GM12878 (cell line): ENCODE measurements at regions not wholly inside any gene's neighbourhood (a gene's known extent, or its start where the extent isn't known, plus 50 kb on each side); places are given as distances from the start of the nearest gene placed in this dataset.

Source experiments
- CTCF ChIP-seq, 3 experiments: IDR thresholded peaks in 2 of 3; conservative IDR thresholded peaks in 1 of 3; 2 replicates each; pipeline ENCODE4 v1.5.1; 2011; ENCODE audit warnings: low read depth in 3 of 3, low read length in 3 of 3, mild to moderate bottlenecking in 3 of 3, control low read depth in 2 of 3, moderate library complexity in 2 of 3, inconsistent platforms in 1 of 3, mixed read lengths in 1 of 3; ENCODE audit not compliant: control insufficient read depth in 2 of 3, insufficient read depth in 1 of 3; ENCODE audit errors: extremely low read depth in 1 of 3
- E2F8 ChIP-seq: fragments of 450-650 bp; IDR thresholded peaks from 2 replicates; pipeline ENCODE4 v1.6.1; 2018; ENCODE audit warnings: mild to moderate bottlenecking, low read depth, moderate library complexity; ENCODE audit not compliant: partially characterized antibody
- ETV6 ChIP-seq, 2 experiments: fragments of 450-650 bp in 1 of 2; IDR thresholded peaks in 1 of 2; conservative IDR thresholded peaks in 1 of 2; 2 replicates each; pipeline ENCODE4 v1.6.1; 2014; ENCODE audit warnings: antibody characterized with exemption in 1 of 2, borderline replicate concordance in 1 of 2, low read depth in 1 of 2, mild to moderate bottlenecking in 1 of 2, moderate library complexity in 1 of 2
- PAX5 ChIP-seq: IDR thresholded peaks from 2 replicates; pipeline ENCODE4 v1.6.1; 2011; ENCODE audit warnings: low read depth, low read length, borderline replicate concordance
- POLR2A ChIP-seq: IDR thresholded peaks from 2 replicates; pipeline ENCODE4 v1.6.1; 2011; ENCODE audit warnings: low read depth, mild to moderate bottlenecking, low read length
- SP1 ChIP-seq: IDR thresholded peaks from one replicate; pipeline ENCODE4 v1.6.1; 2011; ENCODE audit warnings: low read depth, low read length
- STAT3 ChIP-seq: IDR thresholded peaks from 2 replicates; pipeline ENCODE4 v1.6.1; 2011; ENCODE audit warnings: low read depth, low read length, improper control_type of control experiment
- ZBTB33 ChIP-seq: fragments of 450-650 bp; IDR thresholded peaks from 2 replicates; pipeline ENCODE4 v1.6.1; 2017; ENCODE audit warnings: mild to moderate bottlenecking
- TF ChIP-seq, protein P1 (sequence below): fragments of 450-650 bp; IDR thresholded peaks from 2 replicates; pipeline ENCODE4 v1.6.1; 2017; ENCODE audit warnings: antibody characterized with exemption, mild to moderate bottlenecking, moderate library complexity
- TF ChIP-seq, protein P2 (sequence below): IDR thresholded peaks from 2 replicates; pipeline ENCODE4 v1.6.1; 2012; ENCODE audit warnings: low read depth, low read length, improper control_type of control experiment

GRCh38 chr5:23385036-23385435 is 122.4 kb upstream of the PRDM9 start:
- TF ChIP-seq POLR2A (no peak), CTCF (IDR thresholded peaks at IDR 0.05 in 2 of 3, conservative IDR thresholded peaks at IDR 0.05 in 1 of 3; ENCODE audit: control insufficient read depth in 2 of 3, extremely low read depth in 1 of 3, insufficient read depth in 1 of 3, low read depth in 3 of 3, low read length in 3 of 3) (no peak), ETV6 (conservative IDR thresholded peaks at IDR 0.05 in 1 of 2, IDR thresholded peaks at IDR 0.05 in 1 of 2; ENCODE audit: borderline replicate concordance in 1 of 2, low read depth in 1 of 2) (no peak), E2F8 (no peak), PAX5 (no peak), ZBTB33 (no peak), STAT3 (no peak), SP1 (no peak)
- TF ChIP-seq, protein P1, sequence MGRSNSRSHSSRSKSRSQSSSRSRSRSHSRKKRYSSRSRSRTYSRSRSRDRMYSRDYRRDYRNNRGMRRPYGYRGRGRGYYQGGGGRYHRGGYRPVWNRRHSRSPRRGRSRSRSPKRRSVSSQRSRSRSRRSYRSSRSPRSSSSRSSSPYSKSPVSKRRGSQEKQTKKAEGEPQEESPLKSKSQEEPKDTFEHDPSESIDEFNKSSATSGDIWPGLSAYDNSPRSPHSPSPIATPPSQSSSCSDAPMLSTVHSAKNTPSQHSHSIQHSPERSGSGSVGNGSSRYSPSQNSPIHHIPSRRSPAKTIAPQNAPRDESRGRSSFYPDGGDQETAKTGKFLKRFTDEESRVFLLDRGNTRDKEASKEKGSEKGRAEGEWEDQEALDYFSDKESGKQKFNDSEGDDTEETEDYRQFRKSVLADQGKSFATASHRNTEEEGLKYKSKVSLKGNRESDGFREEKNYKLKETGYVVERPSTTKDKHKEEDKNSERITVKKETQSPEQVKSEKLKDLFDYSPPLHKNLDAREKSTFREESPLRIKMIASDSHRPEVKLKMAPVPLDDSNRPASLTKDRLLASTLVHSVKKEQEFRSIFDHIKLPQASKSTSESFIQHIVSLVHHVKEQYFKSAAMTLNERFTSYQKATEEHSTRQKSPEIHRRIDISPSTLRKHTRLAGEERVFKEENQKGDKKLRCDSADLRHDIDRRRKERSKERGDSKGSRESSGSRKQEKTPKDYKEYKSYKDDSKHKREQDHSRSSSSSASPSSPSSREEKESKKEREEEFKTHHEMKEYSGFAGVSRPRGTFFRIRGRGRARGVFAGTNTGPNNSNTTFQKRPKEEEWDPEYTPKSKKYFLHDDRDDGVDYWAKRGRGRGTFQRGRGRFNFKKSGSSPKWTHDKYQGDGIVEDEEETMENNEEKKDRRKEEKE, result no peak
- TF ChIP-seq, protein P2, sequence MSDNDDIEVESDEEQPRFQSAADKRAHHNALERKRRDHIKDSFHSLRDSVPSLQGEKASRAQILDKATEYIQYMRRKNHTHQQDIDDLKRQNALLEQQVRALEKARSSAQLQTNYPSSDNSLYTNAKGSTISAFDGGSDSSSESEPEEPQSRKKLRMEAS, result no peak
